AG04449 (cell line): ENCODE measurements at regions not wholly inside any gene's neighbourhood (a gene's known extent, or its start where the extent isn't known, plus 50 kb on each side); places are given as distances from the start of the nearest gene placed in this dataset.

ENCODE experiments used
- CTCF ChIA-PET: fragments of 350-600 bp; formaldehyde crosslinking; extraction: SDS; loops from one replicate; lab custom pipeline; 2021; ENCODE audit warnings: antibody characterized with exemption; lab: Yijun Ruan, JAX
- POLR2A ChIA-PET: fragments of 400-600, 350-600 bp; formaldehyde crosslinking; extraction: SDS; loops from one replicate; lab custom pipeline; 2020; ENCODE audit warnings: antibody characterized with exemption, inconsistent platforms; lab: Yijun Ruan, JAX
- DNase-seq: peaks from one replicate; pipeline ENCODE4 v3.0.0-alpha.2; 2010; ENCODE audit warnings: low read depth, low spot score
- H3K4me3 ChIP-seq: 2 replicates; pipeline ENCODE4 v1.5.1; 2011; ENCODE audit warnings: low read depth, mild to moderate bottlenecking, control low read depth, low read length
- CTCF ChIP-seq: IDR thresholded peaks from one replicate; pipeline ENCODE4 v1.5.1; 2011; ENCODE audit warnings: mild to moderate bottlenecking, moderate library complexity, low read length, control low read depth, inconsistent platforms; ENCODE audit not compliant: insufficient read depth; ENCODE audit errors: missing control alignments

- ChIA-PET CTCF (no interaction called here), POLR2A (no interaction called here)
- no peak for TF ChIP-seq CTCF
- DNase-seq, result no peak
- H3K4me3 ChIP-seq, result no peak overlapping the region
Observed at GRCh38 chr10:43959364-43960134, 310.9 kb upstream of the ZNF32 start.

GRCh38 chr10:43958964-43959363 is 310.3 kb upstream of the ZNF32 start:
- no peak for TF ChIP-seq CTCF
- CTCF ChIA-PET, result no interaction called here
- no peak overlapping the region for H3K4me3 ChIP-seq
- DNase-seq, result no peak
- POLR2A ChIA-PET, result no interaction called here

GRCh38 chr10:43958071-43958432 is 309.4 kb upstream of the ZNF32 start:
- CTCF ChIA-PET, result no interaction called here
- POLR2A ChIA-PET, result no interaction called here
- H3K4me3 ChIP-seq, result no peak overlapping the region
- DNase-seq, result no peak
- no peak for TF ChIP-seq CTCF

- ChIA-PET POLR2A (no interaction called here), CTCF (no interaction called here)
- no peak for TF ChIP-seq CTCF
- H3K4me3 ChIP-seq, result no peak overlapping the region
- DNase-seq, result no peak
Observed at GRCh38 chr10:43957267-43958070, 308.8 kb upstream of the ZNF32 start.

GRCh38 chr10:43955978-43956377 is 307.3 kb upstream of the ZNF32 start:
- no peak overlapping the region for H3K4me3 ChIP-seq
- ChIA-PET POLR2A (no interaction called here), CTCF (interaction anchor here (1.0 kb wide), 1 partner anchor 266 kb away, joined by 3 read pairs; no protein-coding TSS in a partner anchor)
- no peak for DNase-seq
- no peak for TF ChIP-seq CTCF

- ChIA-PET CTCF (interaction anchor here (1.3 kb wide), 1 partner anchor 356 kb away, joined by 3 read pairs; no protein-coding TSS in a partner anchor), POLR2A (no interaction called here)
- no peak for TF ChIP-seq CTCF
- no peak overlapping the region for H3K4me3 ChIP-seq
- no peak for DNase-seq
Observed at GRCh38 chr10:43955002-43955596, 306.4 kb upstream of the ZNF32 start.
